ENCODE measurements at regions not wholly inside any gene's neighbourhood (a gene's known extent, or its start where the extent isn't known, plus 50 kb on each side); places are given as distances from the start of the nearest gene placed in this dataset.
"Not testable (repeated sequence)": the region's sequence is repeated elsewhere in the genome, so short reads cannot be mapped to it uniquely, and the experiment has no call there.

DNA sequence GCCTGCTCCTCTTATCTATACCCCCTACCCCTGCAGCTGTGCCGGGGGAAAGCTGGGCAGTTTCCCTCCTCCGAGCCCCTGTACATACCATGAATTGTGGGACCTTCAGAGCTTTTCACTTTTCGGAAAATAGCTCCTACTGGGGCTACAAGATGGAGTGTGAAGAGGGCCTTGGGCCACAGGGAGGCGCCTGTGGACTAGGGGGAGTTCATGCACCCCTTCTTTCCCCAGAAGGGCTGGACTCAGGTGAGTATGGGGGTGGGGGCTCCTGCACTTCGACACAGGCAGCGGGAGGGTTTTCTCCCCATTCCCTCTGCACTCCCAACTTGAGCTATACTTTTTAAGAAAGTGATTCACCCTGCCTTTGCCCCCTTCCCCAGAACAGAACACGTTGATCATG, 202.0 kb downstream of the CEP170 start:
- TF ChIP-seq, protein P1, sequence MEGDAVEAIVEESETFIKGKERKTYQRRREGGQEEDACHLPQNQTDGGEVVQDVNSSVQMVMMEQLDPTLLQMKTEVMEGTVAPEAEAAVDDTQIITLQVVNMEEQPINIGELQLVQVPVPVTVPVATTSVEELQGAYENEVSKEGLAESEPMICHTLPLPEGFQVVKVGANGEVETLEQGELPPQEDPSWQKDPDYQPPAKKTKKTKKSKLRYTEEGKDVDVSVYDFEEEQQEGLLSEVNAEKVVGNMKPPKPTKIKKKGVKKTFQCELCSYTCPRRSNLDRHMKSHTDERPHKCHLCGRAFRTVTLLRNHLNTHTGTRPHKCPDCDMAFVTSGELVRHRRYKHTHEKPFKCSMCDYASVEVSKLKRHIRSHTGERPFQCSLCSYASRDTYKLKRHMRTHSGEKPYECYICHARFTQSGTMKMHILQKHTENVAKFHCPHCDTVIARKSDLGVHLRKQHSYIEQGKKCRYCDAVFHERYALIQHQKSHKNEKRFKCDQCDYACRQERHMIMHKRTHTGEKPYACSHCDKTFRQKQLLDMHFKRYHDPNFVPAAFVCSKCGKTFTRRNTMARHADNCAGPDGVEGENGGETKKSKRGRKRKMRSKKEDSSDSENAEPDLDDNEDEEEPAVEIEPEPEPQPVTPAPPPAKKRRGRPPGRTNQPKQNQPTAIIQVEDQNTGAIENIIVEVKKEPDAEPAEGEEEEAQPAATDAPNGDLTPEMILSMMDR (IDR thresholded peaks at IDR 0.05): not testable (repeated sequence)
- TF ChIP-seq POLR2A, POLR2AphosphoS5 (IDR thresholded peaks at IDR 0.05): not testable (repeated sequence)

Data from breast epithelium (tissue), 3 donors.